IPS-18a (cell line): ENCODE measurements at regions not wholly inside any gene's neighbourhood (a gene's known extent, or its start where the extent isn't known, plus 50 kb on each side); places are given as distances from the start of the nearest gene placed in this dataset.

Experiments
- H3K27ac ChIP-seq: one replicate; pipeline ENCODE4 v1.5.1; 2013; ENCODE audit warnings: low read length
- H3K27me3 ChIP-seq: one replicate; pipeline ENCODE4 v1.6.1; 2013; ENCODE audit warnings: mild to moderate bottlenecking, low read length; ENCODE audit not compliant: control insufficient read depth, insufficient read depth
- H3K36me3 ChIP-seq: one replicate; pipeline ENCODE4 v1.6.1; 2013; ENCODE audit warnings: low read depth, low read length; ENCODE audit not compliant: control insufficient read depth
- H3K4me1 ChIP-seq: one replicate; pipeline ENCODE4 v1.6.1; 2013; ENCODE audit warnings: low read depth, low read length; ENCODE audit not compliant: control insufficient read depth
- H3K4me3 ChIP-seq: one replicate; pipeline ENCODE4 v1.5.1; 2013; ENCODE audit warnings: low read length
- H3K9ac ChIP-seq: one replicate; pipeline ENCODE4 v1.6.1; 2013; ENCODE audit warnings: mild to moderate bottlenecking, low read length, moderate library complexity
- H3K9me3 ChIP-seq: one replicate; pipeline ENCODE4 v1.6.1; 2013; ENCODE audit warnings: low read depth, low read length; ENCODE audit not compliant: control insufficient read depth

DNA sequence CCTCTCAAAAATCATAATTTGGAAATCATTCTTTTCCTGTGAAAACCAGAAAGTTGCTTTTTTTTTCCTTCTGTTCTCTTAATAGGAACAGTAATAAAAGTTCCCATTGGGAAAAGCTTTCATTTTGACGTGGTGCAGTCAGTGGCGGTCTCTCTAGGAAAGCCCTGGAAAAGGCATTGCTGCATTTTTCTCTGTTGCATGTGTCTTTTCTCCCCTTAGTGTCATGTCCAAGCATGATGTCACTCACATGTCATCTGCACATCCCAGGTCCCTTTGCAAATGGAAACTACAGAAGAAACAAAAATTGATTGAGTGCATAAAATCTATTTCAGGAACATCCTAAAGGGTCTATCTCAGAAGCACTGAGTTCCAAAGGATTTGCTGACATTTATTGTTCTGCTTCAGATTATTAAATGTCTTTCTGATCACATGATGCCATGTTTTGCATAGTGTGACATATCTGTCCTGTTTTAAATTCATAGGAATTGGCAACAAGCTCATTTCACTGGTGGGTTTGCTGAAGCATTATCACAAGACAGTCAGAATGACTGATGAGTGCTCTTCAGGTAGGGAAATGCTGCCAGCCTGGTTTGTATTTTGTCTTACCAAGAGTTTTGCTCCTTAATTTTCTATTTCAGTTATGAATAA lies 208.7 kb downstream of the SOX4 start:
- Histone ChIP-seq H3K36me3 (no peaks in the 10 kb centered on the region), H3K9ac (no peak overlapping the region), H3K27ac (no peak overlapping the region), H3K27me3 (no peaks in the 10 kb centered on the region), H3K9me3 (no peaks in the 10 kb centered on the region), H3K4me1 (peaks cover 10% of the 10 kb centered on the region), H3K4me3 (no peak overlapping the region)

DNA sequence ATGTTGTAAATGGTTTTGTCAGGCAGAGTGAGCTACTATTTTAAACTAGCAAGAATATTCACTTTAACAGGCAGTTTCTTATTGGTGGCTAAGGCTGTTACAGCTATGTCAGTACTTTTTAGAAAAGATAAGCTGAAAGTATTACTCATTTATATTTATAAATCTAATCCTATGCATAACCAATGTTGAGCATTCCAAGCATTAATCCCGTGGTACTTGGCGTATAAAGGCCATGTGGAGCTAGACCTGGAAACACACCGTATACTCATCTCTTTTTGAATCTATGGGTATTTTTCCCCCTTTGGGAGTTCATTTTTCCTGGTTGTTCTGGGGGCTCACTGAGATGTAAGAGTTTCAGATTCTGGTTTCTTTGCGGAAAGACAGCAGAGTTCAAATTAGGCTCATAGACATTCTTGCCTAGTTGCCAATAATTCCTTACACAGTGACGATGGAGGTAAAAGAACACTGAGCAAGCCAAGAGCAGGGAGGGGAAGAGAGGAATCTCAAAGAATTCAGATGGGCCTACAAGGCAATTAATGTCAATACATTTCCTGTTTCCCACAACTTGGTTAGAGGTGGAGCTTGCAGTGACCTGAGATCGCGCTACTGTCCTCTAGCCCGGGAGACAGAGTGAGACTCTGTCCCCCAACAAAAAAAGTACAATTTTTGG lies 211.5 kb downstream of the SOX4 start:
- H3K27ac ChIP-seq: no peak overlapping the region
- H3K4me3 ChIP-seq: no peak overlapping the region
- H3K36me3 ChIP-seq: peaks cover 5% of the 10 kb centered on the region
- no peaks in the 10 kb centered on the region for H3K9me3 ChIP-seq
- H3K9ac ChIP-seq: no peak overlapping the region
- peaks cover 19% of the 10 kb centered on the region for H3K4me1 ChIP-seq
- no peaks in the 10 kb centered on the region for H3K27me3 ChIP-seq

DNA sequence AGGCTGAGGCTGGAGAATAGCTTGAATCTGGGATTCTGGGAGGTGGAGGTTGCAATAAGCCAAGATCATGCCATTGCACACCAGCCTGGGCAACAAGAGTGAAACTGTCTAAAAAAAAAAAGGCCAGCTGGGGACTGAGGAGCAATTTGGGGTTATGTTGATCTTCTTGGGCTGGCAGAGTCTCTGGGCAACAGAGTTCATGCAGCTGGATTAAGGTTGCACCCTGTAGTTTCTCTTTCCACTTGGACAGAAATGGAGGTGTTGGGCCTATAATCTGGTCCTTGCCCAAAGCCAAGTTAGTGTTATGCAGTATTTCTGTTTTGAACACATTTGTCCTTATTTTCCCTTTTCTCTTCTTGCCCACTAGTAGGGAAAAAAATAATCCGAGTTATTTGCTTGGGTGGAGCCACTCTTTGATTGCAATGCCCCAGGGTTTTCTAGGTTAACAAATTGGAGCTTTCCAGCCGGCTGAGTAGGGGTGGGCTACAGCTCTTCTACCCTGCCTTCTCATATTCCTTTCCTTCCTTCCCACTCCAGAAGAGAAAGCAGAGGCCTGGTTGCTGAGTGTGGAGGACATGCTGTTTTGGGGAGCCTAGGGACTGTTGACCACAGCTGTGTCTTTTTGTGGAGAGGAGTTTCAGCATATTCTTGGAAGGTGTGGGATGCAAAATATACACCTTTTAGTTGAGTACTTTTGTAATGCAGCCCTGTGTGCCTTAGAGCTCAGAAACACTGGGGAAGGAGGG lies 213.9 kb downstream of the SOX4 start:
- H3K36me3 ChIP-seq: peaks cover 5% of the 10 kb centered on the region
- no peak overlapping the region for H3K27ac ChIP-seq
- no peaks in the 10 kb centered on the region for H3K27me3 ChIP-seq
- no peaks in the 10 kb centered on the region for H3K9me3 ChIP-seq
- no peak overlapping the region for H3K9ac ChIP-seq
- peaks cover 8% of the 10 kb centered on the region for H3K4me1 ChIP-seq
- no peak overlapping the region for H3K4me3 ChIP-seq

DNA sequence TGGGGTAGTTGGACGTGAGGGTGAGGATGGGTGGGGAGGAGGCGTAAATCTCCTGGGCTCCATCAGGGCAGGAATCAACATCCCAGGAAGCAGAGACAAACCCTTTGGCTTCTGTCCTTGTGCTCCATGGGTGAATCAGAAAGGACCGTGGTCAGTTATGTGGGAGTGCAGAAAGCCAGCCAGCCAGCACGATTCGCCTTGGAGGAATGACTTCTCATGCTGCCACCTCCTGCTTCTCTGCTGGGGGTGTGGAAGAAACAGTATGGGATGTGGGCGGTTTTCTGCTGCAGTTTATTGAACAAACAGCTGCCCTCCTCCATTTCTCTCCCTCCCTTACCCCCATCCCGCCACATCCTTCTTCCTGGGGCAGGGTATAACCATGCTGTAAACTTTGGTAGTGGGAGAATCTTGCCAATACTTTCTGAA lies 214.5 kb downstream of the SOX4 start:
- Histone ChIP-seq H3K27ac (no peak overlapping the region), H3K36me3 (peaks cover 5% of the 10 kb centered on the region)

DNA sequence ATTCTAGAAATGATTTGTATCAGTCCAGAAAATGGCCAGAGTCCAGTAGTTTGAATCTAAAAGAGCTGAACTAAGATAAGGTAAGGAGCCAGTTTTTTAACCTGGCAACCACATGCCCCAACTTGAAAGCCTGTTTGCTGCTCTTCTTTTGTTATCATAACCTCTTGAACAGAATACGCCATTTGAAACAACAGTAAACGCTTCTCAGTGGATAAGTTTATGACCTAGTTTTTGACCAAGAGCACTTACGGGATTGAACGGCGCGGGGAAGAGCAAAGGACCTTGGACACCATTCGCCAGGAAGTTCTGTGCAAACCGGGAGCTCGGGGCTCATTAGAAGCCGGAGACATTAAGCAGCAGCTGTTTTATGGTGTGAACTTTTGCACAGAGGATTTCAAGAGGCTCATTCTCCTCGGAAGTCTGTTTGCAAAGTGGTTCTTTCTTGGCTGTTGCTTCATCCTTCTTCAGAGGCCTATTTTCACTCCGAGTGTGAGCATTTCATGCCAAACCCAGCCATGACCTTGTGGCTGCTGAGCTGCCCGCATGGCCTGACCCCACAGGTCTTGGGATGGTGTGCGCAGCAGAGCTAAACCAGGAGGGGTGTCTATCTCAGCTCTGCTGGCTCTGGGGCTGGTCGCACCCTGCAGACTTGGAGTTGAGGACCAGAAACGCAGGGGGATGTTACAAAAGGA lies 215.1 kb downstream of the SOX4 start:
- Histone ChIP-seq H3K9ac (no peak overlapping the region), H3K9me3 (no peaks in the 10 kb centered on the region), H3K27ac (no peak overlapping the region), H3K36me3 (peaks cover 5% of the 10 kb centered on the region), H3K27me3 (no peaks in the 10 kb centered on the region), H3K4me3 (no peak overlapping the region), H3K4me1 (peaks cover 8% of the 10 kb centered on the region)

More for the DNA sequence above, 214.5 kb downstream of the SOX4 start:
- Histone ChIP-seq H3K9ac (no peak overlapping the region), H3K4me3 (no peak overlapping the region), H3K9me3 (no peaks in the 10 kb centered on the region), H3K4me1 (peaks cover 8% of the 10 kb centered on the region), H3K27me3 (no peaks in the 10 kb centered on the region)

DNA sequence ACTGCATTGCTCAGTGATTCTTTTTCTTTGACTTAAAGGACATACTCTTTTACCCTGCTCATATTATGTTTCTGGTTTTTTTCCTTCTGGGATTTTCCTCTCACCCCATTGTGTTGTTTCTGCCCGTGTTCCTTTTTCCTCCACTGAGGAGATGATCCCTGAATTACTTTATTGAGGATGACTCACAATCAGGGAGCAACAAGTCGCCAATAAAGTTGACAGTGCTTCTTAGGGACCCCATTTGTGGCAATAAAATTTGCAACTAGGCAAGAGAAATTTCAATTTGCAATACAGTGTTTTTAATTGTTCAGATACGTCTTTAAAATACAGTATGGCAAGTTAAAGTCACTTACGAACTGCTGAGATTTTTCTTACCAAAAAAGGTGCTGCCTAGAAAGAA lies 217.9 kb downstream of the SOX4 start:
- peaks cover 5% of the 10 kb centered on the region for H3K36me3 ChIP-seq
- H3K9me3 ChIP-seq: no peaks in the 10 kb centered on the region
- H3K4me3 ChIP-seq: no peak overlapping the region
- H3K9ac ChIP-seq: no peak overlapping the region
- peaks cover 8% of the 10 kb centered on the region for H3K4me1 ChIP-seq
- no peak overlapping the region for H3K27ac ChIP-seq
- H3K27me3 ChIP-seq: no peaks in the 10 kb centered on the region

DNA sequence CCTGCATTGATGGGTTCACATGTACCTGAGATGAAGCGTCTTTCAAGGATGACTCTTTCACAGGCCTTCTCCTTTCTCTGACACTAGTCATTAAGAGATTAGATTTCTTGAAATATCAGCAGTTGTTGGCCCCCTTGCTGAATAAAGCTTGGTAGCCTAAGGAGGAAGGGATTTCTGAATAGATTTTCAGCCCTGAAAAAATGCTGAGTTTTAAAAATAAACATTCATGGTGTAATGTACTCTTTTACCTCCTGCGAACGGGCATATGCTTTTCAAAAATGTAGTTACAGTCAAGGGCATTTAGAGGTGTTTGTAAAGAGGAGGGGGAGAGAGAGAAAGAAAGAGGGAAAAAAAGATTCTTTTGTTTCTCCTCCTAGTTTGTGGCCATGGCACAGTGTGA lies 222.7 kb downstream of the SOX4 start:
- no peaks in the 10 kb centered on the region for H3K36me3 ChIP-seq
- H3K4me3 ChIP-seq: no peak overlapping the region
- H3K27ac ChIP-seq: no peak overlapping the region

DNA sequence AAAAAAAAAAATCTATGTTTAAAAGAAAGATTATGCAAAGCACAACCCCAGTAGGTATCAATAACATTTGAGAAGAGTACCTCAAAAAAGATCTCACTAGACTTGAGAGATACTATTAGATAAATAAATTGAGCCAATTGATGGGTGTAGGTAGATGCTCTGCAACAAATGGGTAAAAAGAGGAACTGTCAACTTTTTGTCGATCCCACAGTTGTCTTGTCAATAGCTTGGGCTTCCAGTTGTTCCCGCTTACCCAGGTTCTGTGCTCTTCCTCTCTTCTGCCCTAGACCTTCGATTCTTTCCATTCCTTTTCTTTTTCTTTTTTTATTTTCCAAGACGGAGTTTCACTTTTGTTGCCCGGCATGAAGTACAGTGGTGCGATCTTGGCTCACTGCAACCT lies 226.9 kb downstream of the SOX4 start:
- Histone ChIP-seq H3K4me1 (peaks cover 7% of the 10 kb centered on the region), H3K4me3 (no peak overlapping the region), H3K36me3 (no peaks in the 10 kb centered on the region), H3K27ac (no peak overlapping the region), H3K9me3 (no peaks in the 10 kb centered on the region), H3K27me3 (no peaks in the 10 kb centered on the region), H3K9ac (no peak overlapping the region)

More for the DNA sequence above, 222.7 kb downstream of the SOX4 start:
- Histone ChIP-seq H3K9me3 (no peaks in the 10 kb centered on the region), H3K4me1 (no peaks in the 10 kb centered on the region), H3K9ac (no peak overlapping the region), H3K27me3 (no peaks in the 10 kb centered on the region)

DNA sequence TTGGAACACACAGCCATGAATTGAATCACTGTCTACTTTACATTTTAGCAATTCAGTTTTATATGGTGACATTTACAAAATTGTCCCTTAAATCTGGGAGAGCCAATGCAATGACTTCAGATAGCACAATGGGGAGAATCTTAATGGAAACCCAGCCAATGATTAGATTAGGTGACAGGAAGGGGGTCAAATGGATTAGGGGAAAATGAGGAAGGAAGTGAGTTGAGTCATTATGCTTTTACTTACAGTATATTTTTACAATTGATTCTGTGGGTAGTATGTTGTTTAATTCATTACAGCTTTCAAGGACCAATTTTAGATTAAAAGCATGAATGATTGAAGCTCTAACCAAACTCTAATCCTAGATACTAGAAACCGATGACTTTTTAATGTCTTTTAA lies 229.8 kb downstream of the SOX4 start:
- Histone ChIP-seq H3K27me3 (no peaks in the 10 kb centered on the region), H3K36me3 (no peaks in the 10 kb centered on the region), H3K9me3 (no peaks in the 10 kb centered on the region), H3K4me1 (peaks cover 32% of the 10 kb centered on the region), H3K4me3 (no peak overlapping the region), H3K9ac (no peak overlapping the region), H3K27ac (no peak overlapping the region)

DNA sequence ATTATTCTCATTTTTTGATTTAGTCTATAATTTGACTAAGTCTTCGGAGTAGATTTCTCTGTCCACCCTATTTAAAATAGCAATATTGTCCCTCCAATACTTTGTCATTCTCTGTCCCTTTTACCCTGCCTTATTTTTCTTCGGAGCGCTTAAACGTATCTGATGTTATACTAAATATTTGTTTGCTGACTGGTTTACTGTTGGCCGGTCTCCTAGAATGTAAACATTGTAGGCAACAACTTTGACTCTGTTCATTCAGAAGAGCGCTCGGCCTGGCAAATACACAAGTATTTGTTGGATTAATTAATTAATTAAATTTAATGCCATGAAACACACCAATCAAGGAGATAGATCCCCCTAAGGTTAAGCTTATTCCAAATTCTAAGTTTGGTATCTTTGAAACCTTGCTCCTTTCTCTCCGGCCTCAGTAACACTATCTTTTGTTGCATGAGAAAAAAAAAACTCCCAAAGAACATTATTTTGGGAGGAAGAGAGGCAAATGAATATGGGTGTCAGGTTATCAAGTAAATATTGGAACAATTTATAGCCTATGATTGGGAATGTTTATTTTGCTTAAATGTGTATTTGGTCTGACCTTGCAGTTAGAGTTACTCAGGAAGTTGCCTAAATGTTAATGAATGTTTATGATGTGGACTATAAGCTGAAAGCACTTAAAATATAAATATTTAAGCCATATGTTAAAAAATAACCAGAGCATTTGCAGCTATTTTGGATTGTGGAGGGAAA lies 231.1 kb downstream of the SOX4 start:
- H3K9ac ChIP-seq: no peak overlapping the region
- no peak overlapping the region for H3K27ac ChIP-seq

DNA sequence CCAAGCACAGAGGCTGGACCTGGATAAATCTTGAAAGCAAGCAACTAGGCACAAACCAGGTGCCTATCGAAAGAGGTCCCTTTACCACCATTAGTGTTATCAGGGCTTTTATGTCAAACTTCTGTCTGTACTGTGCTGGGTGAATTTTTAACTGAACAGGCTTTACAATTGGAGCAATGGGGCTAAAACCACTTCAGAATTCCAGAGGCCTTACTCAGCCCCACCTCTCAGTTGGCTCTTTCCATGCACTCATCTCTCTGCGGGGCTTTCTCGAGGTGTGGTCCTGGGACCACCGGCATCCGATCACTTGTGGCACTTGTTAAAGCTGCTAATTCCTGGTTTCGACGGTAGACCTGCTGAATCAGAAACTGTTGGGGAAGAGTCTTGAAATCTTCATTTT lies 232.5 kb downstream of the SOX4 start:
- H3K27ac ChIP-seq: no peak overlapping the region
- H3K27me3 ChIP-seq: no peaks in the 10 kb centered on the region
- no peaks in the 10 kb centered on the region for H3K9me3 ChIP-seq
- no peak overlapping the region for H3K9ac ChIP-seq
- H3K4me1 ChIP-seq: peaks cover 33% of the 10 kb centered on the region
- no peak overlapping the region for H3K4me3 ChIP-seq
- H3K36me3 ChIP-seq: no peaks in the 10 kb centered on the region

More for the DNA sequence above, 231.1 kb downstream of the SOX4 start:
- Histone ChIP-seq H3K36me3 (no peaks in the 10 kb centered on the region), H3K4me1 (peaks cover 32% of the 10 kb centered on the region), H3K27me3 (no peaks in the 10 kb centered on the region), H3K9me3 (no peaks in the 10 kb centered on the region), H3K4me3 (no peak overlapping the region)
